Caco-2 (cell line): ENCODE measurements at regions not wholly inside any gene's neighbourhood (a gene's known extent, or its start where the extent isn't known, plus 50 kb on each side); places are given as distances from the start of the nearest gene placed in this dataset.

Experiments used
- BruUV-seq: library from RNA; stranded (reverse); fragments of 400-500 nt; replicated peaks from 2 replicates; lab custom pipeline; 2021; lab: Mats Ljungman, UMichigan
- CTCF ChIA-PET: fragments of 300-600 bp; sonication (Branson Sonifier 250); formaldehyde crosslinking; loops from one replicate; lab custom pipeline; 2022; ENCODE audit warnings: antibody characterized with exemption; lab: Charles Lee
- POLR2A ChIA-PET: fragments of 300-600 bp; sonication (Branson Sonifier 250); formaldehyde crosslinking; loops from one replicate; lab custom pipeline; 2022; ENCODE audit warnings: antibody characterized with exemption; lab: Charles Lee
- DNase-seq, 2 experiments: peaks; one replicate each; pipeline versions ENCODE4 v3.0.0 to v3.0.0-alpha.2; 2020 to 2022
- H3K27me3 ChIP-seq: replicated peaks from 2 replicates; pipeline ENCODE4 v1.6.0; 2011; ENCODE audit warnings: low read length; ENCODE audit not compliant: control insufficient read depth, insufficient read depth
- H3K36me3 ChIP-seq: 2 replicates; pipeline ENCODE4 v1.5.1; 2011; ENCODE audit warnings: low read length; ENCODE audit not compliant: control insufficient read depth, insufficient read depth
- H3K4me1 ChIP-seq: fragments of 250-450 bp; sonication (Bioruptor Pico); 2 replicates; pipeline ENCODE4 v1.5.1; 2020; ENCODE audit warnings: mild to moderate bottlenecking
- H3K4me3 ChIP-seq: 2 replicates; pipeline ENCODE4 v1.5.1; 2011; ENCODE audit warnings: low read depth, mild to moderate bottlenecking, control low read depth, low read length
- H3K9me3 ChIP-seq: fragments of 250-450 bp; sonication (Bioruptor Pico); 2 replicates; pipeline ENCODE4 v1.5.1; 2020; ENCODE audit warnings: mild to moderate bottlenecking, moderate library complexity
- H3K27ac Mint-ChIP-seq: one replicate; pipeline ENCODE4 v1.8.0; 2022; ENCODE audit warnings: mixed read lengths; ENCODE audit not compliant: unreplicated experiment
- H3K27me3 Mint-ChIP-seq: one replicate; pipeline ENCODE4 v1.8.0; 2022; ENCODE audit warnings: mixed read lengths; ENCODE audit not compliant: insufficient read depth, unreplicated experiment
- H3K36me3 Mint-ChIP-seq: one replicate; pipeline ENCODE4 v1.8.0; 2022; ENCODE audit warnings: mild to moderate bottlenecking, mixed read lengths; ENCODE audit not compliant: insufficient read depth, unreplicated experiment
- H3K4me1 Mint-ChIP-seq: one replicate; pipeline ENCODE4 v1.8.0; 2022; ENCODE audit warnings: low read depth, mixed read lengths; ENCODE audit not compliant: unreplicated experiment
- H3K4me3 Mint-ChIP-seq: one replicate; pipeline ENCODE4 v1.8.0; 2022; ENCODE audit warnings: mild to moderate bottlenecking, moderate library complexity, mixed read lengths; ENCODE audit not compliant: unreplicated experiment
- H3K9me3 Mint-ChIP-seq: one replicate; pipeline ENCODE4 v1.8.0; 2022; ENCODE audit warnings: mixed read lengths; ENCODE audit not compliant: unreplicated experiment
- CTCF ChIP-seq, 2 experiments: fragments of 200-600 bp in 1 of 2; IDR thresholded peaks; 1 replicate in 1 of 2; 2 replicates in 1 of 2; pipeline versions ENCODE4 v1.5.1 to v1.8.0; 2011 to 2022; ENCODE audit warnings: antibody characterized with exemption in 1 of 2, control low read depth in 1 of 2, inconsistent platforms in 1 of 2, low read depth in 1 of 2, low read length in 1 of 2, mild to moderate bottlenecking in 1 of 2, moderate library complexity in 1 of 2; ENCODE audit not compliant: insufficient read depth in 1 of 2, severe bottlenecking in 1 of 2, unreplicated experiment in 1 of 2
- intact Hi-C: fragments of 100-400 bp; cut with micrococcal nuclease; formaldehyde crosslinking; loops from one replicate; pipeline ENCODE4 v1.10.0; 2022; ENCODE audit not compliant: unreplicated experiment

GRCh38 chr3:78268716-78269668, 1229.1 kb downstream of the ROBO2 start:
- Mint-ChIP-seq H3K27ac (no peak overlapping the region), H3K36me3 (no peaks in the 10 kb centered on the region), H3K4me1 (no peaks in the 10 kb centered on the region), H3K27me3 (no peaks in the 10 kb centered on the region), H3K4me3 (no peak overlapping the region), H3K9me3 (peaks cover 18% of the 10 kb centered on the region)
- BruUV-seq: no TSS peak
- Histone ChIP-seq H3K36me3 (no peaks in the 10 kb centered on the region), H3K4me1 (no peaks in the 10 kb centered on the region), H3K9me3 (no peaks in the 10 kb centered on the region), H3K27me3 (no peaks in the 10 kb centered on the region), H3K4me3 (no peak overlapping the region)
- ChIA-PET POLR2A (no interaction called here), CTCF (no interaction called here)
- DNase-seq: peak in 1 of 2 experiments; percentile 3
- no peak for TF ChIP-seq CTCF (IDR thresholded peaks at IDR 0.05; ENCODE audit: insufficient read depth in 1 of 2, low read depth in 1 of 2, low read length in 1 of 2, severe bottlenecking in 1 of 2, unreplicated experiment in 1 of 2)
- intact Hi-C loops: no loop called here

- POLR2A ChIA-PET: no interaction called here
- no peaks in the 10 kb centered on the region for H3K36me3 Mint-ChIP-seq
- Histone ChIP-seq H3K9me3 (no peaks in the 10 kb centered on the region), H3K4me3 (no peak overlapping the region), H3K36me3 (no peaks in the 10 kb centered on the region), H3K27me3 (no peaks in the 10 kb centered on the region), H3K4me1 (no peaks in the 10 kb centered on the region)
- H3K27ac Mint-ChIP-seq: no peak overlapping the region
- no peaks in the 10 kb centered on the region for H3K27me3 Mint-ChIP-seq
- H3K9me3 Mint-ChIP-seq: no peaks in the 10 kb centered on the region
- TF ChIP-seq CTCF (IDR thresholded peaks at IDR 0.05; ENCODE audit: insufficient read depth in 1 of 2, low read depth in 1 of 2, low read length in 1 of 2, severe bottlenecking in 1 of 2, unreplicated experiment in 1 of 2): no peak
- no peaks in the 10 kb centered on the region for H3K4me1 Mint-ChIP-seq
- H3K4me3 Mint-ChIP-seq: no peak overlapping the region
- no TSS peak for BruUV-seq
- CTCF ChIA-PET: no interaction called here
- intact Hi-C loops: no loop called here
- no peak for DNase-seq
Measured at GRCh38 chr3:78273326-78273725, 1233.4 kb downstream of the ROBO2 start.

- no peaks in the 10 kb centered on the region for H3K36me3 Mint-ChIP-seq
- no peaks in the 10 kb centered on the region for H3K9me3 ChIP-seq
- H3K27me3 Mint-ChIP-seq: no peaks in the 10 kb centered on the region
- no peak for DNase-seq
- no TSS peak for BruUV-seq
- intact Hi-C loops: loop anchor here (2.0 kb wide), 1 partner anchor 370 kb away; no protein-coding TSS in a partner anchor
- ChIA-PET POLR2A (no interaction called here), CTCF (interaction anchor here (1.4 kb wide), 1 partner anchor 371 kb away, joined by 5 read pairs; no protein-coding TSS in a partner anchor)
- H3K4me3 Mint-ChIP-seq: no peak overlapping the region
- H3K4me1 ChIP-seq: no peaks in the 10 kb centered on the region
- no peak overlapping the region for H3K4me3 ChIP-seq
- no peaks in the 10 kb centered on the region for H3K4me1 Mint-ChIP-seq
- no peaks in the 10 kb centered on the region for H3K9me3 Mint-ChIP-seq
- no peaks in the 10 kb centered on the region for H3K27me3 ChIP-seq
- no peak overlapping the region for H3K27ac Mint-ChIP-seq
- no peaks in the 10 kb centered on the region for H3K36me3 ChIP-seq
- no peak for TF ChIP-seq CTCF (IDR thresholded peaks at IDR 0.05; ENCODE audit: insufficient read depth in 1 of 2, low read depth in 1 of 2, low read length in 1 of 2, severe bottlenecking in 1 of 2, unreplicated experiment in 1 of 2)
Measured at GRCh38 chr3:78274475-78275065, 1234.7 kb downstream of the ROBO2 start.
